HEK293 (cell line): ENCODE measurements at regions not wholly inside any gene's neighbourhood (a gene's known extent, or its start where the extent isn't known, plus 50 kb on each side); places are given as distances from the start of the nearest gene placed in this dataset.

Experiments used
- CTCF ChIA-PET: fragments of 350-600 bp; formaldehyde crosslinking; extraction: SDS; loops from one replicate; lab custom pipeline; 2021; ENCODE audit warnings: antibody characterized with exemption; lab: Yijun Ruan, JAX
- POLR2A ChIA-PET: fragments of 300-600 bp; formaldehyde crosslinking; extraction: SDS; loops from one replicate; lab custom pipeline; 2020; ENCODE audit warnings: antibody characterized with exemption, inconsistent platforms; lab: Yijun Ruan, JAX
- H3K27ac ChIP-seq: fragments of 200-500 bp; sonication (Bioruptor generic); 2 replicates; pipeline ENCODE4 v1.5.1; 2014; ENCODE audit warnings: low read depth, low read length, control low read depth, inconsistent platforms; ENCODE audit errors: extremely low read depth
- H3K36me3 ChIP-seq, 2 experiments: fragments of 200-500 bp in 1 of 2; sonication (Bioruptor generic) in 1 of 2; 1 replicate in 1 of 2; 2 replicates in 1 of 2; pipeline ENCODE4 v1.5.1; 2014 to 2017; ENCODE audit warnings: inconsistent platforms in 2 of 2, low read length in 2 of 2; ENCODE audit not compliant: control insufficient read depth in 2 of 2, insufficient read depth in 1 of 2
- H3K4me1 ChIP-seq: fragments of 200-500 bp; sonication (Bioruptor generic); 2 replicates; pipeline ENCODE4 v1.5.1; 2014; ENCODE audit warnings: mild to moderate bottlenecking, low read length, inconsistent platforms; ENCODE audit not compliant: control insufficient read depth, insufficient read depth
- H3K4me3 ChIP-seq: 2 replicates; pipeline ENCODE4 v1.5.1; 2011; ENCODE audit warnings: low read depth, mild to moderate bottlenecking, control low read depth, low read length, moderate library complexity
- H3K9me3 ChIP-seq: fragments of 200-500 bp; sonication (Bioruptor generic); 2 replicates; pipeline ENCODE4 v1.5.1; 2014; ENCODE audit warnings: low read depth, low read length, inconsistent platforms; ENCODE audit not compliant: control insufficient read depth, insufficient read depth
- ELK4 ChIP-seq: IDR thresholded peaks from 2 replicates; pipeline ENCODE4 v1.6.1; 2011; ENCODE audit warnings: mild to moderate bottlenecking, low read depth, low read length, borderline replicate concordance
- KLF7 ChIP-seq: fragments of 450-650 bp; formaldehyde crosslinking; IDR thresholded peaks from 2 replicates; pipeline ENCODE4 v1.5.1; 2016; ENCODE audit warnings: missing biosample characterization, missing genetic modification characterization, borderline replicate concordance
- PBX3 ChIP-seq: sonication (generic); formaldehyde crosslinking; IDR thresholded peaks from 2 replicates; pipeline ENCODE4 v1.8.1; 2022; ENCODE audit warnings: mild to moderate bottlenecking, moderate library complexity, missing genetic modification reagents
- PRDM4 ChIP-seq: fragments of 450-650 bp; formaldehyde crosslinking; IDR thresholded peaks from 2 replicates; pipeline ENCODE4 v1.5.1; 2017; ENCODE audit warnings: missing biosample characterization, missing genetic modification characterization
- ZFP69B ChIP-seq: fragments of 450-650 bp; formaldehyde crosslinking; IDR thresholded peaks from 2 replicates; pipeline ENCODE4 v1.5.1; 2016; ENCODE audit warnings: missing biosample characterization, missing genetic modification characterization
- ZNF121 ChIP-seq: fragments of 450-650 bp; formaldehyde crosslinking; IDR thresholded peaks from 2 replicates; pipeline ENCODE4 v1.5.1; 2016; ENCODE audit warnings: missing biosample characterization, missing genetic modification characterization
- ZNF16 ChIP-seq: fragments of 450-650 bp; formaldehyde crosslinking; IDR thresholded peaks from 2 replicates; pipeline ENCODE4 v1.5.1; 2016; ENCODE audit warnings: low read depth, missing biosample characterization, missing genetic modification characterization
- ZNF19 ChIP-seq: fragments of 450-650 bp; formaldehyde crosslinking; IDR thresholded peaks from 2 replicates; pipeline ENCODE4; 2016; ENCODE audit warnings: missing biosample characterization, missing genetic modification characterization, low read depth
- ZNF2 ChIP-seq: fragments of 450-650 bp; formaldehyde crosslinking; IDR thresholded peaks from 2 replicates; pipeline ENCODE4 v1.5.1; 2016; ENCODE audit warnings: missing biosample characterization, missing genetic modification characterization
- ZNF239 ChIP-seq: fragments of 450-650 bp; formaldehyde crosslinking; IDR thresholded peaks from 2 replicates; pipeline ENCODE4 v1.5.1; 2016; ENCODE audit warnings: missing biosample characterization, missing genetic modification characterization
- ZNF280D ChIP-seq: fragments of 450-650 bp; formaldehyde crosslinking; IDR thresholded peaks from 2 replicates; pipeline ENCODE4 v1.5.1; 2016; ENCODE audit warnings: missing biosample characterization, missing genetic modification characterization
- ZNF585B ChIP-seq: fragments of 450-650 bp; formaldehyde crosslinking; IDR thresholded peaks from 2 replicates; pipeline ENCODE4 v1.5.1; 2016; ENCODE audit warnings: missing biosample characterization, missing genetic modification characterization
- ZNF660 ChIP-seq: fragments of 450-650 bp; IDR thresholded peaks from 2 replicates; pipeline ENCODE4 v1.5.1; 2018; ENCODE audit warnings: missing biosample characterization, mild to moderate bottlenecking, missing genetic modification characterization
- ZNF664 ChIP-seq: fragments of 450-650 bp; formaldehyde crosslinking; IDR thresholded peaks from 2 replicates; pipeline ENCODE4 v1.5.1; 2016; ENCODE audit warnings: missing biosample characterization, missing genetic modification characterization
- ZNF701 ChIP-seq: fragments of 450-650 bp; formaldehyde crosslinking; IDR thresholded peaks from 2 replicates; pipeline ENCODE4 v1.5.1; 2016; ENCODE audit warnings: missing biosample characterization, missing genetic modification characterization
- ZNF704 ChIP-seq: fragments of 450-650 bp; formaldehyde crosslinking; IDR thresholded peaks from 2 replicates; pipeline ENCODE4 v1.5.1; 2016; ENCODE audit warnings: missing biosample characterization, missing genetic modification characterization
- ZNF777 ChIP-seq: fragments of 450-650 bp; formaldehyde crosslinking; IDR thresholded peaks from 2 replicates; pipeline ENCODE4 v1.5.1; 2017; ENCODE audit warnings: missing biosample characterization, missing genetic modification characterization, borderline replicate concordance
- ZNF791 ChIP-seq: fragments of 450-650 bp; formaldehyde crosslinking; IDR thresholded peaks from 2 replicates; pipeline ENCODE4 v1.5.1; 2016; ENCODE audit warnings: missing biosample characterization, missing genetic modification characterization

- no peaks in the 10 kb centered on the region for H3K36me3 ChIP-seq
- TF ChIP-seq ZFP69B (no peak), ZNF704 (tag by site-specific recombination) (no peak)
- POLR2A ChIA-PET, result no interaction called here
- H3K4me1 ChIP-seq, result no peaks in the 10 kb centered on the region
- H3K4me3 ChIP-seq, result no peak overlapping the region
- no peak overlapping the region for H3K27ac ChIP-seq
- CTCF ChIA-PET, result no interaction called here
- H3K9me3 ChIP-seq, result no peaks in the 10 kb centered on the region
These were observed 808.1 kb upstream of the FBXO33 start for GRCh38 chr14:40240245-40240859.

- no peak for TF ChIP-seq ZNF777 (tag by site-specific recombination)
- TF ChIP-seq KLF7 (tag by site-specific recombination), result no peak
- no peak for TF ChIP-seq PBX3
- TF ChIP-seq ZNF16 (tag by site-specific recombination), result no peak
- TF ChIP-seq ZNF791 (tag by site-specific recombination), result no peak
- no peak for TF ChIP-seq ZNF660 (tag by site-specific recombination)
- TF ChIP-seq ZNF121, result no peak
- no peak for TF ChIP-seq ZNF701
- no peak for TF ChIP-seq PRDM4 (tag by site-specific recombination)
- no peak for TF ChIP-seq ZNF2 (tag by site-specific recombination)
- no peak for TF ChIP-seq ZNF664 (tag by site-specific recombination)
- no peak for TF ChIP-seq ZNF280D (tag by site-specific recombination)
- TF ChIP-seq ZNF19, result no peak
- TF ChIP-seq ZNF239 (tag by site-specific recombination), result no peak
- no peak for TF ChIP-seq ELK4
- TF ChIP-seq ZNF585B, result no peak
- Histone ChIP-seq H3K36me3 (no peaks in the 10 kb centered on the region), H3K4me1 (no peaks in the 10 kb centered on the region), H3K4me3 (no peak overlapping the region), H3K27ac (no peak overlapping the region), H3K9me3 (no peaks in the 10 kb centered on the region)
- CTCF ChIA-PET, result interaction anchor here (0.6 kb wide), 1 partner anchor 815 kb away, joined by 3 read pairs; no protein-coding TSS in a partner anchor
- POLR2A ChIA-PET, result no interaction called here
These were observed 800.1 kb upstream of the FBXO33 start for GRCh38 chr14:40232302-40232701.
